ENCODE measurements at regions not wholly inside any gene's neighbourhood (a gene's known extent, or its start where the extent isn't known, plus 50 kb on each side); places are given as distances from the start of the nearest gene placed in this dataset.

- DNase-seq (ENCODE audit: extremely low read depth in 1 of 2, low read depth in 1 of 2): no peak
These were observed 295.4 kb upstream of the PPFIA2 start for GRCh38 chr12:82054566-82054965.

GRCh38 chr12:82047446-82047845, 288.3 kb upstream of the PPFIA2 start:
- DNase-seq (ENCODE audit: extremely low read depth in 1 of 2, low read depth in 1 of 2): no peak

- no peak for DNase-seq (ENCODE audit: extremely low read depth in 1 of 2, low read depth in 1 of 2)
These were observed 282.0 kb upstream of the PPFIA2 start for GRCh38 chr12:82040987-82041743.

- no peak for DNase-seq (ENCODE audit: extremely low read depth in 1 of 2, low read depth in 1 of 2)
These were observed 275.6 kb upstream of the PPFIA2 start for GRCh38 chr12:82034769-82035168.

- DNase-seq (ENCODE audit: extremely low read depth in 1 of 2, low read depth in 1 of 2): no peak
These were observed 270.8 kb upstream of the PPFIA2 start for GRCh38 chr12:82029936-82030335.

GRCh38 chr12:82028772-82029171, 269.6 kb upstream of the PPFIA2 start:
- no peak for DNase-seq (ENCODE audit: extremely low read depth in 1 of 2, low read depth in 1 of 2)

- no peak for DNase-seq (ENCODE audit: extremely low read depth in 1 of 2, low read depth in 1 of 2)
These were observed 268.5 kb upstream of the PPFIA2 start for GRCh38 chr12:82027612-82028011.

GRCh38 chr12:82025462-82025861, 266.3 kb upstream of the PPFIA2 start:
- no peak for DNase-seq (ENCODE audit: extremely low read depth in 1 of 2, low read depth in 1 of 2)

- no peak for DNase-seq (ENCODE audit: extremely low read depth in 1 of 2, low read depth in 1 of 2)
These were observed 260.4 kb upstream of the PPFIA2 start for GRCh38 chr12:82019533-82019932.

- DNase-seq (ENCODE audit: extremely low read depth in 1 of 2, low read depth in 1 of 2): no peak
These were observed 256.6 kb upstream of the PPFIA2 start for GRCh38 chr12:82015623-82016347.

GRCh38 chr12:82012176-82012575, 253.0 kb upstream of the PPFIA2 start:
- DNase-seq (ENCODE audit: extremely low read depth in 1 of 2, low read depth in 1 of 2): no peak

- no peak for DNase-seq (ENCODE audit: extremely low read depth in 1 of 2, low read depth in 1 of 2)
These were observed 250.4 kb upstream of the PPFIA2 start for GRCh38 chr12:82009524-82009923.

GRCh38 chr12:82008251-82008650, 249.1 kb upstream of the PPFIA2 start:
- DNase-seq (ENCODE audit: extremely low read depth in 1 of 2, low read depth in 1 of 2): no peak

GRCh38 chr12:81998761-81999378, 239.7 kb upstream of the PPFIA2 start:
- no peak for DNase-seq (ENCODE audit: extremely low read depth in 1 of 2, low read depth in 1 of 2)

GRCh38 chr12:81992461-81992860, 233.3 kb upstream of the PPFIA2 start:
- DNase-seq (ENCODE audit: extremely low read depth in 1 of 2, low read depth in 1 of 2): no peak

GRCh38 chr12:81991868-81992267, 232.7 kb upstream of the PPFIA2 start:
- DNase-seq (ENCODE audit: extremely low read depth in 1 of 2, low read depth in 1 of 2): no peak

GRCh38 chr12:81988362-81988761, 229.2 kb upstream of the PPFIA2 start:
- DNase-seq (ENCODE audit: extremely low read depth in 1 of 2, low read depth in 1 of 2): no peak

GRCh38 chr12:81987371-81987770, 228.2 kb upstream of the PPFIA2 start:
- no peak for DNase-seq (ENCODE audit: extremely low read depth in 1 of 2, low read depth in 1 of 2)

GRCh38 chr12:81976661-81977060, 217.5 kb upstream of the PPFIA2 start:
- no peak for DNase-seq (ENCODE audit: extremely low read depth in 1 of 2, low read depth in 1 of 2)

GRCh38 chr12:81974762-81975161, 215.6 kb upstream of the PPFIA2 start:
- no peak for DNase-seq (ENCODE audit: extremely low read depth in 1 of 2, low read depth in 1 of 2)

- no peak for DNase-seq (ENCODE audit: extremely low read depth in 1 of 2, low read depth in 1 of 2)
These were observed 209.3 kb upstream of the PPFIA2 start for GRCh38 chr12:81968421-81968820.

GRCh38 chr12:81963636-81964035, 204.5 kb upstream of the PPFIA2 start:
- DNase-seq (ENCODE audit: extremely low read depth in 1 of 2, low read depth in 1 of 2): no peak

Measured in stimulated activated CD8-positive, alpha-beta memory T cell treated with anti-CD3 and anti-CD28 coated beads, Interleukin-7, amount 100 ng/mL, for 48 hours (primary cell).